HG02763 (cell line): ENCODE measurements at regions not wholly inside any gene's neighbourhood (a gene's known extent, or its start where the extent isn't known, plus 50 kb on each side); places are given as distances from the start of the nearest gene placed in this dataset.

Experiments used
- ATAC-seq: cut with Tn5 transposase; IDR thresholded peaks from one replicate; pipeline ENCODE4 v1.9.1; 2021; ENCODE audit warnings: mild to moderate bottlenecking, moderate library complexity; ENCODE audit not compliant: unreplicated experiment

DNA sequence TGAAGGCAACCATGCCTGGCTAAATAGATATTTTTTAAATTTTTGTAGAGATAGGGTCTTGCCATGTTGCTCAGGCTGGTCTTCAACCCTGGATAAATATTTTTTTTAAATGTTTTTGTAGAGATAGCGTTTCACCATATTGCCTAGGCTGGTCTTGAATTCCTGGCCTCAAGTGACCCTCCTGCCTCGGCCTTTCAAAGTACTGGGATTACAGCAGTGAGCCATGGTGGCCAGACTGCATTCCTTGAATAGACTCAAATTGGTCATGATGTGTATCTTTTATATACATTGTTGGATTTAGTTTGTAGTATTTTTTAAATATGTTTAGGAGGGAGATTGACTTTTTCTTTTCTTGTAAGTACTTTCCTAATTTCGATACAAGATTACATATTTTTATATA, 325.7 kb upstream of the C11orf87 start:
- no peak for ATAC-seq

DNA sequence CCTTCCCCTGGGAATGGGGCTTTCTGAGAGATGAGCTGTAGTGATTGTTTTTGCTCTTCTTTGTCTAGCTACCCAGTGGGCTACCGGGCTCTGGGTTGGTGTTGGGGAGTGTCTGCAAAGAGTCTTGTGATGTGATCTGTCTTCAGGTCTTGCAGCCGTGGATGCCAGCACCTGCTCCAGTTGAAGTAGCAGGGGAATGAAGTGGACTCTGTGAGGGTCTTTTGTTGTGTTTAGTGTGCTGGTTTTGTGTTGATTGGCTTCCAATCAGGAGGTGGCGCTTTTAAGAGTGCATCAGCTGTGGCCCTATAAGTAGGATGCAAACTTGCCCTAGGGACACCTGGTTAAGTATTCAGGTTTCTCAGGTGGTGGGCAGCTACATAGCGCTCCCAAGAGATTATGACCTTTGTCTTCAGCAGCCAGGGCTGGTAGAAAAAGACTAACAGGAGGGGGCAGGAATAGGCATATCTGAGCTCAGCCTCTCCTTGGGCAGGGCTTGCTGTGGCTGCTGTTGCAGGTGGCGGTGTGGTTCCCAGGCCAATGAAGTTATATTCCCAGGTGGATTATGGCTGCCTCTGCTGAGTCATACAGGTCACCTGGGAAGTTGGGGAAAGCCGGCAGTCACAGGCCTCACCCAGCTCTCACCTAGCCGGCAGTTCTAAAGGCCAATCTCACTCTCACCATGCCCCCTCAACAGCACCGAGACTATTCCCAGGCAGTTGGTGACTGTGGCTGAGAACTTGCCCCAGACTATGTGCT, 315.7 kb upstream of the C11orf87 start:
- ATAC-seq, result no peak

DNA sequence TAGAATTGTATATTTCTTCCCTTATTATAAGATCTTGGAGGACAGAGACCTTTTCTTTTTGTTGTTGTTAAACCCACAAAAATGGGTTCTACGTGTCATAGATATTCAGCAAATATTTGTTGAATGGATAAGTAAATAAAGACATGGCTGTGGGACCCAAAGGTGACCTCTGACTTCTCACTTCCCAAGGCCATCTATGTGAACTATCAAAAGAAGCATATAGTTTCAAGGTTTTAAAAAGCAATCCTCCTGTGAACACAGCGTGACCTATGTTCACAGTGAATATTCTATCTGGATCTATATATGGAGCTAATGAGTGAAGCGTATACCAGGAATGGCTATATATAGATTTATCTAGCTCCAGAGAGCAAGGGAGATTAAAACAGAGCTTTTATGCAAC, 312.8 kb upstream of the C11orf87 start:
- ATAC-seq, result no peak

DNA sequence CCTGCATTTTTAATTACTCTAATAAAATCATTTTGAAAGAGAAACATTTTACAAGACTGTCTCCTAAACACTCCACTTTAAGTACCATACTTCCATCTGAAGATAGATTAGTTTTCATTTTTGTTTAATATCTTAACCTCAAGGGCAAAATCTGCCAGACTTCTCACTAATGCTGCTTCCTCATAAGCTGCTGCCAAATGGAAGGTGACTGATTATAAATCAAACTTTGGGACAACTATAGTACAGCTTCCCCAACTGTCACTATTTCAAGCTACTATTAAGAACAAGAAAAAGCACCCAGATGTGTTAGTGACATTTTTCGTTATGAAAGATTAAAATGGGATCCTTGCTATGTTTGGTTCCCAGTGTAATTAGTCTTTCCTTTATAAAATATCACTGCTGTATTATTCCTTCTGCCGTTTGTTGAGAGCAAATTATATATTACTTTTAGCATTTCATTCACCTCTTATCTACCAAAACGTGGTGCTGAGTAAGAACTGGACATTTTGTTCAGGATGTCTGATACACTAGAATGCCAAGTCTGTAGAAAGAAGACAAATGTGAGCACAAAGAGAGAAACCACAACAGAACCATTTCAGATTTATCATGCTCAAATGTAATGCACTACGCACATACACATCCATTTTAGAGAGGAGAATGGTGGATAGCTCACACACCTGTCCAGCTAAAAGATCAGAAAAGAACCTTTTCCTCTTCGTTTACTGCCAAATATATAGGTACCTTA, 312.2 kb upstream of the C11orf87 start:
- no peak for ATAC-seq

DNA sequence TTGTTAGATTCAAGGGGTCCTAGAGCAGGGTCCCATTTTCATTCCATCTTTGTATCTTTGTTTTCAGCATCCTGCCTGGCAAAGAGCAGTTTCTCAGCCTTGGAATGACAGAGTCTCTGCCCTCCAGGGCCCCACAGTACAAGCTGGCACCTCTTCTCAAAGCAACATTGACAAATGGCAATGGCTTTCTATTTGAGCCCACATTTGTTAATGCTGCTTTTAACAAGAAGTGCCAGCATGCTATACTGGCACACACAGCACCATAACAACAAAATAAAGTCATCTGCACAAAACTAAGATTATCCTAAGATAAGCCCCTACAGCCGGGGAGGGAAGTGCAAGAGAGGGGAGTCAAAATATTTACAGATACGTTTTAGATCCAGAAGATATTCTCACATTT, 309.7 kb upstream of the C11orf87 start:
- no peak for ATAC-seq

DNA sequence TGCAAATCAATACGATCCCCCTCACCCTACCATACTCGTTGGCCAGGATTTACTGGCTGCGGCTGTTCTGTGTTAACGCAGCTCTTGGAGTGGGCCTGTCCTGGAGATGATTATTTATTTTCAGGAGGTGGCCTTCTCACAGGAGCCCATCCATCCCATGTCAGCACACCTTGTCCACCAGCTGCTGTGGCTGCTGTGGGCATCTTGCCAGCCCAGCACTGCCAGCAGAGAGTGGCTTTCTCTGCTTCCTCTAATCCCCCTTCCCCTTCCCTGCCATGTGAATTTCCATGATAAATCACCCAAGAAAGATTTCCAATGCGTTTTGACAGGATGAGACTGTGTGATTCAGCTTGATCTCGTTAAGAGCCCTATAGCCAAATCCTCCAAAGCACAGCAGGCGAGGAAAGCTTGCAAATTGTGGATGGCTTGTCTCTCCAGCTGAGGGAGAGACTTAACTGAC, 309.1 kb upstream of the C11orf87 start:
- no peak for ATAC-seq

DNA sequence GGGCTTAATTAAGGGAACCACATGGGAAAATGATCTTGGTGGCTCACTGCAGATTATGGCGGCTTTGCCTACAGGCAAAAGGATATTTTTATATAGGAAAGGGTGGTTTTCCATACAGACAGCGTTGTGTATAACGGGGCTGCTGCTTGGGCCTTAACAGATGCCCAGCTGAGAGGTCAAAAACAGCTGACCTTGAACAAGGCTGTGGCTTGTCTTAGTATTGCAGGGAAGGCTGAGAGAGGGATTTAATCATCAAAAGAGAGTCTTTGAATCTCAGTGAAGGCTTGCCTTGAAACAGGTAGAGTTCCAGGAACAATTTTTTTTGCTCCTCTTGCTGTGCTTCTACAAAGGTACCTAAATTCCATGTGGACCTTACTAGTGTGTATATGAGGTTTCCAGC, 301.6 kb upstream of the C11orf87 start:
- no peak for ATAC-seq

DNA sequence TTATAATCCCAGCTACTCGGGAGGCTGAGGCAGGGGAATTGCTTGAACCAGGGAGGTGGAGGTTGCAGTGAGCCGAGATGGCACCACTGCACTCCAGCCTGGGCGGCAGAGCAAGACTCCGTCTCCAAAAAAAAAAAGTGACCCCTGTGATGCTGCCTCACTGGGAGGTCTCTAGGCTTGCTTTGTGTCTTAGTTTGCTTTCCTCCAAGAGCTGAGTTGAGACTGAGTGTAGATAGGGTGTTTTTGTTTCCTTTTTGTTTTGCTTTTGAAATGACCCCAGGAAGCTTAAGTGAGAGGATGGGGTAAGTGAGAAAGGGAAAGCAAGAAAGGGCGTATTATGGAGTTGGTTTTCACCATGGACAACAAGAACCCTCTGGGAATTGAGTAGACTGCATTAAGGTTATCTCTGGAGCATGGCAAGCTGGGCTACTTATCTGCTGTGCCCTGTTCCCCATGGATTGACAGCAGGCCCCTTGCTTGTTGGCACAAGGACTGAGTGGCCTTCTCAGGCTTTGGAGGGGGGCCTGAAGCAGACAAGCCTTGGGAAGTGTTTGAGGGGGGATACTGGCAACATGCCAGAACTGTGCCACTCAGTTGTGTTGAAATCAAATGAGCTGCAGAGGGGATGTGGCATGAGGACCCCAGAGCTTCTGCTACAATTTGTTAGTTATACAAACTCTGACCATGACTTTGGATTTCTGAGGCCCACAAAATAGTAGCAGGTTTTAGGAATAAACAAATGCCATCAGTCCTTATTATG, 300.6 kb upstream of the C11orf87 start:
- ATAC-seq, result no peak

DNA sequence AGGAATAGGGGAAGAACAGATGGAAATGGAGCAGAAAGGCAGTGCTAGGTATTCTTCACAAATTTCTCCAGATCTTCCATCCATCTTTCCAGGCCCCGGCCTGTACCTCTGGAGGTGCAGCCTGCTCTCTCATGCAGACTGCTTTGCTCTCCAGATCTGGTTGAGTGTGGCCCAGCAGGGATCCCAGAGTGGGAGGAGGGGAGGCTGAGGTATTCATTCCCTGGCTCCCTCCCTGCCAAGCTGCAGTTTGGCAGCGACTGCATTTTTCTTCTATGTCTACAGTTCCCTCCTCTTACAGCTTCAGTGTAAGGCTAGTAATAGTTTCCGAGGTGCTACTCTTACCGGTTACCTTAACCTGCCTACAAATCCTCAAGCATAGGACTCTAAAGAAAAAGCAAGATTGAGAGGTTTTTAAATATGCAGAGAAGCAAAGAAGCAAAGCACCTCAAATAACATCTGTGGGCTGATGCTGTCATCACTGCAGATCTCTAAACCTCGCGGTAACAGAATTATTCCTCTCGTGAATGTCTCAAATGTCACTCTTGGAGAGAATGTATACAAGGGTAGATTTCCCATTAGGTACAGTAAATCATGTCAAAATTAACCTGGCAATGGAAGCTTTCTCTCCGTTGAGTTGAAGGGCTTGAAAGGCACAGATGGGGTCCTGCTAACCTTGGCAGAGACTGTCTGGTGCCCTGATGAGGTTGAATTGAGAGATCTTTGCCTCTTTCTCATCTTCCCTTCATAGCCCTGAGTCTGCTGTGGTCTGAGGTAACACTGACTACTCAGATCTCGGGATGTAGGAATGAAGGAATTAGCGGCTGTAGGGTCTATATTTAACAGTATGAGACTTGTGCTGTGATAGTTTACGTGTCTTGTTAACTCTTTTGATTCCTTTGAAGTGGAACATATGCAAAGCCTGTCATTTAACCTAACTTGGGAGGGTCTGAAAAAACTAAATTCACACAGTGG, 297.9 kb upstream of the C11orf87 start:
- ATAC-seq, result no peak

DNA sequence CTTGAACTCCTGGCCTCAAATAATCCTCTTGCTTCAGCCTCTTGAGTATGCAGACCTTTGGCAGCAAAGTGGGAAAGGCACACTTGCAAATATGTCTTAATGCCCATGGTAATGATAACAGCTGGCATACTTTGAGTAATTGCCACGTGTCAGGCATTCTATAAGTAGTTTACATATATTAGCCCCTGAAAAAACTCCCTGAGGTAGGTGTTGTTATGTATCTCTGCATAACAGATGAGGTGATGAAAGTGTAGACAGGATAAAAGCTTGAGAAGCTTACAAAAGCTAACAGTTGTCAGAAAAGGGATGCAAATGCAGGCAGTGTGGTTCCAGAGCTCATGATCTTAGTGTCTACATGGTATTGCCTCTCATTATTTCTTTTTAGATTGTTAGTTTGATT, 291.1 kb upstream of the C11orf87 start:
- no peak for ATAC-seq

DNA sequence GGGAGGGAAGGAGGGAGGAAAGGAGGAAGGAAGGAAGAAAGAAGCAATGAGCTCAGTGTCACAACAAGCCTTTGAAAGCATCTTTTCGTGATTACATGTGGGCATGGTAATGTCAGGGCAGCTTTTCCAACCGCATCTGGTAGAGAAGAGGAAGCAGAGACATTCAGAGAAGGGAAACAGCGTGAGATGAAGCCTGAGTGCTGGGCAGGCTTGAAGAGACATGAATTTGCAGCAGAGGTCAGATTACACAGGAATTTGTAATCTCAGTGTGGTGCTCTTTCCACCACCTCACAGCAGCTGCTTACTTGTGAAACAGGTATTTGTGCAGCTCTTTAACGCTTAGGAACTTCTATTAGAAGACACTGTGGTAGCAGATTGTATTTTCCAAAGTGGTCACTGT, 289.5 kb upstream of the C11orf87 start:
- ATAC-seq, result no peak

DNA sequence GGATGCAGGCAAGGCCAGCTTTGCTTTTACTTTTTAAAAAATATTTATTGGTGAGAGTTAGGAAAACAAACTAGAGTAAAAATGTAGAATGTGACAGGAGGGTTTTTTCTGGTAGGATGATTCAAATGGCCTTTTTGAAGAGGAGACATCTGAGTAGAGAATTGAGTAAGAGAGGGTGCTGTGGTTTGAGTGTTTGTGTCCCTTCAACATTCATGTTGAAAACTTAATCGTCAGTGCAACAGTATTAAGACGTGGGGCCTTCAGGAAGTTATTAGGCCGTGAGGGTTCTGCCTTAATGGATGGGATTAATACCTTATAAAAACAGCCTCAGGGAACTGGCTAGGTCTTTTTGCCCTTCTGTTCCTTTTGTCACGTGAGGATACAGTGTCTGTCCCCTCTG, 288.8 kb upstream of the C11orf87 start:
- ATAC-seq, result no peak

DNA sequence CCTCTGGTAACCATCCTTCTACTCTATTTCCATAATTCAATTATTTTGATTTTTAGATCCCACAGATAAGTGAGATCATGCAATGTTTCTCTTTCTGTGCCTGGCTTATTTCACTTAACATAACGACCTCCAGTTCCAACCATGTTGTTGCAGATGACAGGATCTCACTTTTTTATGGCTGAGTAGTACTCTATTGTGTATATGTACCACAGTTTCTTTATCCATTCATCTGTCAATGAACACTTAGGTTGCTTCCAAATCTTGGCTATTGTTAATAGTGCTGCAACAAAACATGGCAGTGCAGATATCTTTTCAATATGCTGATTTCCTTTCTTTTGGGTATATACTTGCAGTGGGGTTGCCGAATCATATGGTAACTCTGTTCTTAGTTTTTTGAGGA, 286.4 kb upstream of the C11orf87 start:
- ATAC-seq, result no peak

DNA sequence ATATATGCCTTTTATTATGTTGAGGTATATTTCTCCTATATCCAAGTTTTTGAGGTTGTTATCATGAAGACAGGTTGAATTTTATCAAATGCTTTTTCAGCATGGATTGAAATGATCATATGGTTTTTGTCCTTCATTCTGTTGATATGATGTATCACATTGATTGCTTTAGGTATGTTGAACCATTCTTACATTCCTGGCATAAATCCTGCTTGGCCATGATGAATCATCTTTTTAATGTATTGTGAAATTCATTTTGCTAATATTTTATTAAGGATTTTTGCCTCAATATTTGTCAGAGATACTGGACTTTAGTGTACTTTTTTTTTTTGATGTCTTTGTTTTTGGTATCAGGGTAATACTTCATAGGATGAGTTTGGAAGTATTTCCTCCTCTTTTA, 283.8 kb upstream of the C11orf87 start:
- ATAC-seq, result no peak

DNA sequence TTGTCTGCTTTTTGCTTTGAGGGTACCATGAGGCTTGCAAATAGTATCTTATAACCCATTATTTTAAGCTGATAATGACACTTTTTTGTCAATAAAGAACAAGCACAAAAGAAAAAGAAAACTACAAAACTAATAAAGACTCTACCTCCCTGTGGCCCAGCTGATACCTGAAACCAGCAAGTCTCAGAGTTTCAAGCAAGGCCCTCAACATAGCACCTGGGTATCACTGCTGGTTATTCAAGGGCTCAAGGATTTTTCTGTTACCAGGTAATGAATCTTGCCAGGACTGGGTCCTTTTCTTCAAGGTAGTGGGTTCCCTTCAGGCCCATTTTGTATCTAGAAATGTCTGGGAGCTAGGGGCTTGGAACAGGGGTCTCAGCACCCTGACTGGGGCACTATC, 281.6 kb upstream of the C11orf87 start:
- no peak for ATAC-seq

DNA sequence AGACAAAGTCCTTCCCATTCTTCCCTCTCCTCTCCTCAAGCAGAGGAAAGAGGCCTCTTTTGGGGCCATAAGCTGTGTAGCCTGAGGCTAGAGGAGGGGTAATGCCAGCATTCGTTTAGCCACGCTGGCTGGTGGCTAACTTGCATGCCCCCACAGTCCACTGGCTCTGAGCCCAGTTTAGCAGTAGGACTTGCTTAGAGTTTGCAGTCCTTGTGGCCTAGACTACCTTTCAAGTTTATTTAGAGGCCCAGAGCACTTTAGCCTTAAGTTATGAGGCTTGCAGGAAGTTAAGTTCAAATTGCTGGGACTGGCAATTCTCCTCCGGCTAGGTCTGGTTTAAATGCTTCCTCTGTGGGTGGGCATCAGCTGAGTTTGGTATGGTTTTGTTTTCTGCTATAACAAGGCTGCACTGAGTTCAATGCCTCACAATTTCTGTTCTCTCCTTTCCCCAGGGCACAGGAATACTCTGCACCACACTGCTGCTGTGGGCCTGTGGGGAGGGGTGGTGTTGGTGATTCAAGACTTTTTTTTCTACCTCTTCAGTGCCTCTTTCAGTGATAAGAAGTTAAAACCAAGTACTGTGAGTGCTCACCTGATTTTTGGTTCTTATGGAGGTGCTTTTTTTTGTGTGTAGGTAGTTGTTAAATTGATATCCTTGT, 281.0 kb upstream of the C11orf87 start:
- no peak for ATAC-seq

DNA sequence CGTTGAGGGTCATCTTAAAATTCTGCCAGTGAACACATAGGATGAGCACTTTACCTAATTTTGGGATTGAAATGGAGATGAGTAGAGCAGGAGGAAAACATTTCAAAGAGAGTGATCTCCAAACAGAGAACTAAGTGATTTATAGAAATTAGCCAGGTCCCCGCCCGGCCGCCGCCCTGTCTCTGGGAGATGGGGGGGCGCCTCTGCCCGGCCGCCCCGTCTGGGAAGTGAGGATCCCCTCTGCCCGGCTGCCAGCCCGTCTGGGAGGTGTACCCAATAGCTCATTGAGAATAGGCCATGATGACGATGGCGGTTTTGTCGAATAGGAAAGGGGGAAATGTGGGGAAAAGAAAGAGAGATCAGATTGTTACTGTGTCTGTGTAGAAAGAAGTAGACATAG, 276.7 kb upstream of the C11orf87 start:
- ATAC-seq, result no peak

DNA sequence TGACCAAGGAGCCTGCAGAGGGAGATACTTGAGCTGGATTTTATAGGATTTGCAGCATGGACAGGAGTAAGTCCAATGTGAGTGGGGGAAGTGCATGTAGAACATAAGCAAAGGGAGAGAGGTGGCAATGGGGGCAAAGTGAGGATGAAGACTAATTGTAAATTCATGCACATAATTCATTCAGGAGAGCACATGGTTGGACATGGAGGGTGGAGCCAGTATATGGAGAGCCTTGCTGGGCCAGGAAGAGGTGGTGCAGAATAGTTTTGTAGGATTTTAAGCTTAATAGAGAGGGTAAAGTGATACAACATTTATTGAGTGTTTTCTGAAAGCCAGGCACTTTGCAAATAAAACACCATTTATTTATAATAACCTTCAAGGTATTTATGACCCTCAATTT, 274.3 kb upstream of the C11orf87 start:
- ATAC-seq, result no peak

DNA sequence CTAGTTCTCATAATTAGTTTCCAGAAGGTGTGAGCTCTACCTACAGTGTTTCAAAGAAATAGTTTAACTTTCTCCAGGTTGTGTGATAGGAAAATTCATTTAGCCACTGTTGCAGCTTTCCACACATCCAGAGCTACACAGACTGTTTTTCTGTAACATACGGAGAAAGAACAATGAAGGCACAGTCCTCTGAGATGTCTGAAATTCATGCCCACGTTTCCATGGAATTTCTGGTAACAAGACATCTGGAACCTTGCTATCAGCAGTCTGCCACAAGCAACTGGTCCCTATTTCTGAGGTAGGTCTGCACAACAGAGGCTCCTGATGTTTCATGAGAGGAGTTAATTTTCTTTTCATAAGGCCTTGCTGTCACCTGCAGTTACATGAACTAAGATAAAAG, 273.3 kb upstream of the C11orf87 start:
- ATAC-seq, result no peak

DNA sequence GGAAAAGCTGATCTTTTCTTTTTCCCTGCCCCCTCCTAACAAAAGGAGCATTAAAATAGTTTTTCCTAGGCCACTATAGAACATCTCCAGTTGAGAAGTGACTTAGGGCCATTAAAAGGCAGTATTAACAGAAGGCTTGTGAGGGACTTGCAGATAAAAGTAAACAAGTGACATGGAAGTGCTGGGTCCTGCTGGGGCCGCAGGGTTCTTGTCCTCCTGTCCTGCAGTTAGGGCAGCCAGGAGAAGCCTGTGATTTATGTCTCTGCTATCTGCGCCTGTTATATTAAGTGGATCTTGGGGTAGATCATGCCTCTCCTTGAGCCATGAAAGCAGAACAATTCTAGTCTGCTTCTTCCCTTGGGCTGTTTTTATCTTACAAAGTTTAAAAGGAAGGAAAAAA, 271.4 kb upstream of the C11orf87 start:
- ATAC-seq, result no peak
